ENCODE measurements at regions not wholly inside any gene's neighbourhood (a gene's known extent, or its start where the extent isn't known, plus 50 kb on each side); places are given as distances from the start of the nearest gene placed in this dataset.

- DNase-seq (ENCODE audit: low spot score) = no peak
These were observed 78.6 kb downstream of the ZIC5 start for GRCh38 chr13:99892866-99893504.

DNA sequence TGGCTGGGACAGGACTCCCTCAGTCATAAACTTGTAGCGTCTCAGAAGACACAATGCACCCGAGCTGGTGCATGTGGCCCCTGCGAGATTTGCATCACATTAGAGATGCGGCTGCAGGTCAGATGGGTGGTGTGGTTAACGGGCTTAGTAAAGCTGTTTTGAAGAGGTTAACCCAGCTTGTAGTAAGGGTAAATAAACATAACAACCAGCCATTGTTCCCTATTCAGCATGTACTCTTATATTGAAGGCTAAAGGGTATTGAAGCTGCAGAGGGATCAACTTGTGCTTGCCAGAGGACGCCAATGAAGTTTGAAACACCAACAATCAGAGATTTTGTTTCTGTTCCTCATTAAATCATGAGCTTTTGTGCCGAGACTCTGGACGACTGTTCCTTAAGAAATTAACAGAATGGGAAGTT lies 79.4 kb downstream of the ZIC5 start:
- DNase-seq (ENCODE audit: low spot score) = no peak

GRCh38 chr13:99886706-99887105 lies 84.9 kb downstream of the ZIC5 start:
- no peak for DNase-seq (ENCODE audit: low spot score)

GRCh38 chr13:99884913-99885312 lies 86.7 kb downstream of the ZIC5 start:
- no peak for DNase-seq (ENCODE audit: low spot score)

DNA sequence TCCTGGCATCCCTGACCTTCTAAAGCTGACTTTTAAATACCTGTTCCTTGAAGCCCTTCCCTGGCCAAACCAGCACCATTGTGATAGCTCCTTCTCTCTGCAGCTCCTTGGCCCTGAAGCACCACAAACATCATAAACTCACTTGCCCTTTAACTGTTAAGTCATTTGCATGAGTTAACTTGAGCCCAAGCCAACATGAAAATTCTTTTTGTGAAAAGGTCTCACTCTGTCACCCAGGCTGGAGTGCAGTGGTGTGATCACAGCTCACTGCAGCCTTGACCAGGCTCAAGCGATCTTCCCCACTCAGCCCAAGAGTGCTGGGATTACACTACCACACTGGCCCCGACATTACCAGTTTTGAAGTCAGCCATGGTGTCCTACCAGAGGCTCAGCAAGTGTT lies 87.8 kb downstream of the ZIC5 start:
- no peak for DNase-seq (ENCODE audit: low spot score)

- no peak for DNase-seq (ENCODE audit: low spot score)
These were observed 92.5 kb downstream of the ZIC5 start for GRCh38 chr13:99878921-99879610.

DNA sequence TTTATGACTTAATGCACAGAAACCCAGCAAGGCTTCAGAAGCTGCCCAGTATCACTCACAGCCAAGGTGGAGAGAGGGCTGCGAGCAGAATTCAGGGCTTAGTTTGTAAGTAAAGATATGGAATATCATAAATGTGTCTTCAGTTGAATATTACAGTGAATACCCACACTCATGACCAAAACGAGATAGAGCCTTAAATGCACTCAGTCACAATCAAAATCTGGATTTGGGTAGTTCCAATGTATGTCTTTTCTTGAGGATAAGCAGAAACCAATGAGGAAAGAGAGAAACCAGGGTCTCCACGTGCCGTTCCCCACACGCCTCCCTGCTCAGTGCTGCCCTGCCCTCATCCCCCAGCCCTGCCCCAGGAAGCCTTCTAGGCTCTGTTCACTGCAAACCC lies 94.9 kb downstream of the ZIC5 start:
- DNase-seq (ENCODE audit: low spot score) = no peak

DNA sequence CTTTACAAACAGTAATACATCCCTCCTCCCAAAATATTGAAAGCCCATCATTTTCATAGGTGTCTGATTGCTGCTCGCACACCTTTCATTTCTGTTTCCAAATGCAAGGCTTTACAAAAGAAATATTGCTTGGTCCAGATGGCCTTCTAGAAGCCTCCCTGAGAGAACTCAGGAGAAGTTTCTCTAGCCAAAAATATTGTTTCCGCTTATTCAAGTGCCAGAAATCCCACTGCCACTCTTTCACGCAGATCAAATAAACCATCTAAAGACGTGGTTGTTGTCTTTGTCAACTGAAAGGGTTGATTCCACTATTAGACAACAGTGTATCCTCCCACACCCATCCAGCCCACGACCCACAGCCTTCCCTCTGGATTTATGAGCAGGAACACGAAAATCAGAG lies 96.2 kb downstream of the ZIC5 start:
- DNase-seq (ENCODE audit: low spot score) = no peak

GRCh38 chr13:99873832-99874430 lies 97.6 kb downstream of the ZIC5 start:
- no peak for DNase-seq (ENCODE audit: low spot score)

DNA sequence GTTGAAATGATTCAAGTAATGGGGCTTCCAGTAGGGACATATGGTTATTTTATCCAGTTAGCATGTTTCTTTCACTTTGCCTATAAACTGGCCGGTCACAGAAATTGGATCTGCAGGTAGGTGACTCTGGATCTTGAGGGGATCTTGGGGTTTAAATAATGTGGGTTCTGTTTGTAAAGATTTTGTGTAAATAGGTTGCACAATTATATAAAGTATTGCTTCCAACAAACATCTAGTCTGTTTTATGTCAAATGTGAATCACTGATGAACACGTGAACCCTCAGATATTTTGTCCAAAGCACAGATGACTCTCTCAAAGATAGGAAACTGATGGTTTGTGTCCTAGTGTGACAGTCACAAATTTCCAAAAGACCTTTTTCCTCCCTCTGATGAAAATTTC lies 98.4 kb downstream of the ZIC5 start:
- no peak for DNase-seq (ENCODE audit: low spot score)

- DNase-seq (ENCODE audit: low spot score) = no peak
These were observed 100.2 kb downstream of the ZIC5 start for GRCh38 chr13:99871249-99871898.

DNA sequence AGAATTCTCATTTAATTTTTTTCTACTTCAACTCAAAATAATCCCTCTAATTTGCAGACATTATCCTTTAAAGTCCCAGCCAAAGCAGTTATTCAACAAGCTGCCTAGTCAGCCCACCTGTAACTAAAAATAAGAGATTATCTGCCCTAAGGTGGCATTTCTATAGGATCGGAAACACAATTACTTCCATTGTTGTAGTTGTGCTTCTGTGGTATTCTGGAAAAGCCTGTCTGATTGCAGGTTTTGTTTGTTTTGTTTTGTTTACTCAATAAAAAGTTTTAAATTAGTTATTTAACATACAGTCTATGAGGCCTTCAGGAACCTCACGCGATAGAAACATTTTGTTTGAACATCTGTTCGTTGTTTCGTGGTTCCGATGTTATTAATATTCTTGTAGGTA lies 101.0 kb downstream of the ZIC5 start:
- no peak for DNase-seq (ENCODE audit: low spot score)

DNA sequence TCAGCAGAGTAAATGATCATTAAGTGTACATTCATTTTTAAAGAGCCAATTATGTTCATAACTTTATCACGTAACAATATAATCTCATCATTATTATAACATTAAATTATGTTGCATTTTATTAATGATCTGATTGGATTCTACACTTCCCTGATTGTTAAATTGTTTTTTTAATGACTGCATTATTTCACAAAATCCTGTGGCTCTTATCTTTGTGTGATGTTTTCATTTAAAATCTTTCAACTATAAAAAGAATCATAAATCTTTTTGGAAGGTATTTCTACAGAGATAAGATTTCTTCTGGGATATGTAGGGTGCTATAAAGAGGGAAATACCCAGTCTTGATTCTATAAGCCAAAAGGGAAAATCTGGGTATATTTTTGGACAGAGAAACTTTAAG lies 101.7 kb downstream of the ZIC5 start:
- no peak for DNase-seq (ENCODE audit: low spot score)

DNA sequence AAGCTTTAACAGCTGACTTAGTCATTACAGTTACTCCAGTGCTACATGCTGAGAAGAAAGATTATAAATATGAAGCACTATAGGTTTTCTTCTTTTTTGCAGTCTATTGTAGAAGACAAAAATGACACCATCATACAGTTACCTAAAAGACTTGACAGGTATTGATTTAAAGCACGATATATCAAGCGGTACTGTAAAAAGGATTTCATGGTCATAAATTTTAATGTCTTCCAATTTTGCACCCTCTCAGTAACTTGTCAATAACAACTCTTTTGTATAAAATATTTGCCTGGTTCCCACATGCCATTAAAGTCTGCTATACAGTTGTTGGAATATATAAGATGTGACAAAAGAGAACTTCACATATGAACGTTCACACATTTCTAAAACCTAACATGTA lies 102.8 kb downstream of the ZIC5 start:
- DNase-seq (ENCODE audit: low spot score) = no peak

GRCh38 chr13:99867535-99868257 lies 103.9 kb downstream of the ZIC5 start:
- no peak for DNase-seq (ENCODE audit: low spot score)

- no peak for DNase-seq (ENCODE audit: low spot score)
These were observed 104.8 kb downstream of the ZIC5 start for GRCh38 chr13:99866781-99867180.

GRCh38 chr13:99865420-99865930 lies 106.1 kb downstream of the ZIC5 start:
- no peak for DNase-seq (ENCODE audit: low spot score)

GRCh38 chr13:99864627-99864990 lies 107.0 kb downstream of the ZIC5 start:
- DNase-seq (ENCODE audit: low spot score) = no peak

- DNase-seq (ENCODE audit: low spot score) = no peak
These were observed 107.6 kb downstream of the ZIC5 start for GRCh38 chr13:99863789-99864626.

DNA sequence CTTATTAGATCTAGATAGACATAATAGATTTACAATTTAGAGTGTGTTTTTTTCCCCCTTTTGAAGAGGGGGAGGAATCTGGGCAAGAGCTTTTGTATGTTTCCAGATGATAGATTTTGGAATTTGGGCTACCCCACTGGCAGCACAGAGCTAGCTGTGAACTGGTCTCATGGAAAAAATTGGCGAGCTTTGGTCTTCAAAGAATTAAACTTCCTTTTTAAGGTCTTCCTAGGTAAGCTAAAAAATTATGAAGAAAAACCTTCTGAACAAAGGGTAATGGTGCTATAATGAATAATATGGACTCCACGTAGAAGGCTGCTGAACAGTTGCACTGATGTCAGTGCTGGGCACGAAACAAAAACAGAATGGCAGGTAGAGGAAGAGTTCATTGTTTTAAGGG lies 109.3 kb downstream of the ZIC5 start:
- no peak for DNase-seq (ENCODE audit: low spot score)

GRCh38 chr13:99861771-99862170 lies 109.8 kb downstream of the ZIC5 start:
- DNase-seq (ENCODE audit: low spot score) = no peak
